ENCODE measurements at regions not wholly inside any gene's neighbourhood (a gene's known extent, or its start where the extent isn't known, plus 50 kb on each side); places are given as distances from the start of the nearest gene placed in this dataset.
A peak's percentile ranks its signal among the peaks of the same experiment; 100 is the strongest.
"Not testable (repeated sequence)": the region's sequence is repeated elsewhere in the genome, so short reads cannot be mapped to it uniquely, and the experiment has no call there.

DNA sequence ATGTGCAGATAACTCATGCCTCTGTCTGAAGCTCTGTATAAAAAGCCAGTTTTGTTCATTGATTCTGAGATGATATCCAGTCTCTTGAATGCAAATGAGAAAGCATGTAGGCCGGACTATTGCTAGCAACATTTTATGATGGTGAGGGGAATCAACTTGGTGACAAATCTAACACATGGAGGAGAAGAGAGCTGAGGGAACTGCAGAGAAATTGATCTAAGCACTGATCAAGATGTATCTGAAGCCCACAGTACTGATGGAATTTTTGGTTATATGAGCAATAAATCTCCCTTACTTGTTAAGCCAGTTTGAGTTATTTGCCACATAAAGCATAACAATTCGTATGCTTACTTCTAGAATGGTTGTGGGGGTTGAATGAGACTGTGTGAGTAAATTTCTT is 295.6 kb upstream of the DDHD1 start:
- DNase-seq = no peak

DNA sequence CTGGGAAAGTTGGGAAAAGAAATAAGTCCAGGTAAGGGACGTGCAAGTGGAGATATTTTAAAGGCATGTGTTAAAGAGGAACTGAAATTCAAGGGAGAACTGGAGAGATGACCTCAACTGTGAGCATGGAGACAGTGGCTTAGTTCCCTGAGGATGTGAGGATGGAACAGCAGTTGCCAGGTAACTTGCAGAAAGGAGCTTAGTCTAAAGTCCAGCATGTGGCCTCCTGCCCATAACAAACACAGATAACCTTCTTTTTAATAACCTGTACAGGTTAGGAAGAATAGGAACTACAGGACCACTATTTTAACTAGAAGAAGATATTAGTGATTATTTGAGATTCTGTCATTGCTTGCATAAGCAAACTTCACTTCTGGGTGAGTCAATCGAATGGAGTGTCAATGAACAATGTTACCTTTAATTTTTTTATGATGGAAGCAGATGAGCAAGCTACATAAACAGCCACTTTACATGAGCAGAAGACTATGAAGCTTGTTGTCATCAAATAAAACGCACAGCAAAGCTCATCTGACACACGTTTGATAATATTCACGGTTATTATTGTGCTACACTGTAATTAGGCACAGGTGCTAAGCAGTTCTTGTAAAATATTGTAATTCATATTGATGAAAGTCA is 291.7 kb upstream of the DDHD1 start:
- no peak for DNase-seq

DNA sequence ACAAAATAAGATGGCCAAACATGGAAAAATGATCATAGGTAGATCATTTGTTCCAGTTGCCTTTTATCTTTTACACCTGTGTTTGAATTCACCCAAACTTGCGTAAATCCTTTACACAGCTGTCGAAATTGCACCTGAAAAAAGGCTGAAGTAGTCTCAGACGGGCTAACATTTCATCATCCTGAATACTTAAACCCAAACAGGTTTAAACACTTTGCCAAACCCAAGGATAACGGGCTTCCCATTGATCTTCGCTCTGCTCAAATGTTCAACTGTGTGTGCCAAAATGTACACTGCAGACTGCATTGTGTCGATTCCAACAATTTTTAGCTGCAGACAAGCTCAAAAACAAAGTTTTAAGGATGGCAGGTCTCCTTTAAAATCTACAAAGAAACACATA is 288.7 kb upstream of the DDHD1 start:
- DNase-seq = no peak

DNA sequence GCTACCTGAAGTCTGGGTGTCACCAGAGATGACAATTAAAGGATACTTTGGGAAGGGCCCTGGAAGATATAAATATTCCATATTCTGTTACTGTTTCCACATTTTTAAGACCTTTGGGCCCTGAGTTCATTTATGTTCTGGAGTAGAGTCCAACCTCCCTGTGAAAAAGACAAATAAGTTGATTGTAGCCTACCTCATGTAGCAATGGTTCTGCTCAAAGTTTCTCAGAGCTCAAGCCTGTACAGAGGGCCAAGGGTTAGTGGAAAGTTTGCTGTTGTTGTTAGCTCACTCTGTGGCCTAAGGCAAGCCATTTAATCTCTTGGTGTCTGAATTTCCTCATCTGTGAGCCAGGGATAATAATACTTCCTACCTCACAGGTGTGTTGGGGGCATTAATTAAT is 284.7 kb upstream of the DDHD1 start:
- DNase-seq = no peak

DNA sequence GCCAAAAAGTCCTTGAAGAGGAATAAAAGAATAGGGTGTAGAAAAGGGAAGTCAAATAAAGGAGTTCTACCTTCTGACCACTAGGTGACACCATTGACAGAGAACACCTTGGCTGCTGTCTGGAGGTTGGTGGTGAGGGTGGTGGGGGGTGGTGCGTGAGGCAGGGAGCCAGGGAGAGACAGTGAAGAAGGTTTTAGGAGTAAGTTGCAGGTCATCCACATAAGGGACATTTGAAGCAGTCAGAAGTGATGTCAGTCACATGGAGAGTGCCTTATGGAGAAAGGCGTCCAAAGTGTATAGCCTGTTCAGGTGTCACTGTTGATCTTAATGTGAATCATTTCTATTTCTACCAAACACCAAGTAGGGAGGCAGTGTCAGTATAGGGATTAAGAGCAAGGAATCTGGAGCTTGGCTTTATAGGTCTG is 279.3 kb upstream of the DDHD1 start:
- DNase-seq = peak; percentile 5 to 50

DNA sequence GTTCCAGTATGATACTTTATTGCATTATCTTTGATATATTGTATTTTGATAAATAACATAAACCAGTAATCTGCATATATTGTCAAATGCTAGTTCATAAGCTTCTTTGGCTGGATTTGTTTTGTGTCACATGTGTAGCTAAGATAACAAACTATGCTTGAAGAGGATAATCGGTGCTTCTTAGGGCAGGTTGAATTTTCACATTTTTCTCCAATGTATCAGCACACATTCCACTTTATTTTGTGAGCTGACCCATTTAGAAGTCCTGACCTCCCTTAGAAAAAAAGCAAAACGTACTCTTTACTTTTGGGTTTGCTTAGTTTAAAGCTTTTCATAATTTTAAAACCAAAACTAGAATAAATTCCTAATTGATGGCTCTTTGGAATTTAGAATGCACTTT is 277.7 kb upstream of the DDHD1 start:
- DNase-seq = no peak

DNA sequence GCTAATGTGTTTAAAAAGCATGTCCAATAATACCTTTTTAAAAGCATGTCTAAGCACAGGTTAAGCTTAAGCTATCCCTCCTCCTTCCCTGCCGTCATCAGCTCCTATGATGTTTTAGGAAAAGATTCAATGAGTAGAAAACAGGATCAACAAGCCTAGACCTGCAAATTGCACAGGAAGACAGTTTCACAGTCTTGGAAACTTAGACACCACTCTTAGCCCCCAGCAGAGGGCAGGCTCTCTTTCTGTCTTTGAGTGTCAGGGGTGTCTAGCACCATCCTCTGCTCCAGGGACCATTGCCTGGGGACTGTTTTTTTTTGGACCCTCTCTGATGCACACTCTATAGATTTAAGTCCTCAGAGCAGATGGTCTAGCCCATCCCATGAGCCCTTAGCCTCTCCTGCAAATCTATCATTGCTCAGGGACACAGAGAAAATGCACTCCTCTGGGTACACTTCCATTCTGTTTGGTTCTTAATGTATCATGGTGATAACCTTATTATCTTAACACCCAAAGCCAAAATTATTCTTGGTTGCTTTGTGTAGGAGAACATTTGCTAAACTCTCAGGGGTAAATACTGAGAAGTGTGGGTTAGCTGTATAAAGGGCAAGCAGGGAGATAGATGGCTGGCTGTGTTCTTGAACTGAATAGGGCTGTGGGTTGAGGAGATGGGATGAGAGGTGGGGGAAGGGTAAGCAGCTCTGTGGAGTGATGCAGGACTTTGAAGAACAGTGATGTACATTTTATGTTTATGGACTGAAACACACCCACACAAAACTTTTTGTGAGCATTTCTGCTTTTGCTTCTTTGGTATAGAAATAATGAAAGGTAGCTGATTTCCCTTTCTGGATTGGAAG is 259.9 kb upstream of the DDHD1 start:
- DNase-seq = peak; percentile 13 to 23

DNA sequence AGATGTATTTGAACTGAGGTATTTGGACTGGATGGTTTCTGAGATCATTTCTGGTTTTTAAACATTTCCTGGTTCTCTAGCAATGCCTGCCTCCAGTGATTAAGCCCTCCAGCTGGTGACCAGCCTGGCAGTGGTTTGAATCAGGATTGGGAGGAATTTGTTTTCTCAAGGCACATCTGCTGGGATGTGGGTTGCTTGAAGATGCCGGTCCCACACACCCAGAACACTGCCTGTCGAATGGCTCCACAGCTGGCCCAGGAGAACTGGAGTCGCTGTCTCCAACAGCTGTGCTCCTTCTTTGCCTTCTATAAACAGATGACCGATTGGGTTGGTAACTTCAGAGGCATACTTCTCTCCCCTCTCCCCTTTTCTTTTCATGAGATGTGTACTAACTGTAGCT is 258.0 kb upstream of the DDHD1 start:
- DNase-seq = no peak

DNA sequence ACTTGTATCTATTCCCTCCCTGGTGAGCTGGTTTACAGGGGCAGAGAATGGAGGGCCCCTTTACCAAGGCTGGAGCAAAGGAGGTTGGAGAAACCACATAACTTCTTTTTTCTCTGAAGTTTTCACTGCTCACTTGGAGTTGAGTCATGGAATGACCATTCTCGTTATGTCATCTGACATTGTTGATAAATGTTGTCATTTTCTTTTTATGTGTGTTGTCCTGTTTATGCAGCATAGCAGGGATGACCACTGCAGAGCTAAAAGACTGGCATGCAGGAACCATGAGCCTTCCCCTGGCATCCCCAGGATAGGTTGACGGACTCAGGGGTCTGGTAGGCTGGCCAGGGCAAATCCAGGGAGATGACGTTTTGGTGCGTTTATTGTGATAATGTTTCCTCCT is 256.8 kb upstream of the DDHD1 start:
- no peak for DNase-seq

DNA sequence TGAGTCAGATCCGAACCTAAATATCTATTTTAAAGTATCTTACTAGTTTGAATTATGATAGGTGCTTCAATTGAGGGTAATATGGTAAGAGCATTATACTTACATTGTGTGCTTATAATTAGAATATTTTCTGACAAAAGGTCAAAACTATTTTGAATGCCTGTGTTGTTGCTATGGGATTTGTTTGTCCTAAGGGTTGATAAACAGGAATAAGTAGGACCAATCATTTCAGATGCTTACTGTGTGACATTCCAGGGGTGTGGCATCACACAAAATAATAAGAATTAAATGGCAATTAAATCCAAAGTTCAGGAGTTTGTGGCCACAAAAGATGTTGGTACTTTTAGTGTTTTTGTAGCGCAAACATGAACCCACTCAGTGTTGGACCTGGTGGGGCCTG is 256.2 kb upstream of the DDHD1 start:
- no peak for DNase-seq

DNA sequence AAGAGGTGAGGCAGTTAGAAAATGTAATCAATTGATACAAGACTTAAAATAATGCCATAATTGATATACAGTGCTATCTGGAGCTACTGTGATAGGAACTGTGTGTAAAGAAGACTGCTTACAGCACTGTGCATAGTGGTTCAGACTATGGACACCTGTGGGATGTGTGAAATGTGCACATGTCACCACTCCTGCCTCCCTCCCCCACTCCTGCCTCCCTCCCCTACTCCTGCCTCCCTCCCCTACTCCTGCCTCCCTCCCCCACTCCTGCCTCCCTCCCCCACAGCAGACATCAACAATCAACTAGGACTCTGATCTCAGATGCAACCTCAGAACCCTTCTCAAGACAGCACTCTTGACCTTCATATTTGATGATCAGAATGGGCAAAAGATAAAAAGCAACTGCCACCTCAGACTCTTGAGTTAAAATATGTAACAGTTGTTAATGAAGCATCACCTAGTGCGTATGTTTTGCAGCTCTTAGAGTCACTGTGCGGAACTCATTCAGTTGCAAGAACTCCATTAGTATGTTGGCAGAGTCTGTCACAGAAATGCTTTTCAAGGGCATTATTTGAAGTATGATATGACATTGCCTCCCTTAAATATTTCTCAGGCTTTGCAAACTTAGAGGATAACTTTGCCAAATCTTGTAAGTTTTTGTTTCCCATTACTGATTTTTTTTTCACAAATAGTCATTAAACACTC is 255.2 kb upstream of the DDHD1 start:
- DNase-seq = no peak

DNA sequence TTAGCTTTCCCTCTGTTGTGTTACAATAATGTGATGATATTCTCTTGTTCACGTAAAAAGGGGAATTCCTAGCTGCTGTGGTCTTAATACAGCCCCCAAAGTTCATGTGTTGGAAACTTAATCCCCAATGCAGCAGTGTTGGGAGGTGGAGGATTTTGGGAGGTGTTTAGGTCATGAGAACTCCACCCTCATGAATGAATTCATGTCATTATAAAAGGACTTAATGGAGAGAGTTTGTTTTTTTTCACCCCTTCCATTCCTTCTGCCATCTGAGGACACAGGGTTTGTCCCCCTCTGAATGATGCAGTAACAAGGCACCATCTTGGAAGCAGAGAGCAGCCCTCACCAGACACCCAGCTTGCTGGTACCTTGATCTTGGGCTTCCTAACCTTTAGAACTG is 253.4 kb upstream of the DDHD1 start:
- DNase-seq = no peak

DNA sequence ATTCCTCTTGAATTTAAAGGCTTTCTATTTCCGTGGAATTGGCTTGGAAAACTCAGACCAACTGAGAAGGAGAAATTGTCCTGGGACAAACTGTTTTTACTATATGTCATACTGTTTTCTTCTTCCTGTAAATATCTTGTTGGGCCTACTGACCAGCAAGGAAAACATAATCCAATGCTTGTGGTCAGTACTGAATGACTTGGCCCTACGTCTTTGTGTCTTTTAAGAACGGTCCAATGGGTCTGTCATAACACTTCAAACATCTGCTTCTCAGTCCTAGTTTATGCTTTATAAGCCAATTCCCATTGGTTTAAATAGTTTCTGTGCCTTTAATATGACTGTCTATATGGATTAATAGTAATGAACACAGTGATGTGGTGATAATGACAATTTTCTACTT is 248.5 kb upstream of the DDHD1 start:
- no peak for DNase-seq

DNA sequence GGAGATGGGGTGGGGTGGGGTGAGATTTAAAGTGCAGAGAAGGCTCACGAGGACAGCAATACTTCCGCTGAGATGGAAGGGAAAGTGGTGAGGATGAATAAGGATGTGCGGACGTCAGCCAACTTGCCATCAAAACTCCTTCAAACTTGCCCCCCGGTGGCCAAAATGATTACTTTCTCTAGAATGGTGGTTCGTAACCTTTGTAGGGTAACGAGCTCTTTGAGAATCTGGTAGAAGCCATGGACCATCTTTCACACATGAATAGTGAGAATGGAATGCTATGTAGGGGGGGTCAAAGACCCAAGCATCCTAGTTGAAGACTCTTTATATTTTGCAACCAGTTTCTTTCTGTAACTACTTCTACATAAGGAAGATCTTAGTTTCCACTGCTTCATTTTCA is 245.9 kb upstream of the DDHD1 start:
- DNase-seq = no peak

DNA sequence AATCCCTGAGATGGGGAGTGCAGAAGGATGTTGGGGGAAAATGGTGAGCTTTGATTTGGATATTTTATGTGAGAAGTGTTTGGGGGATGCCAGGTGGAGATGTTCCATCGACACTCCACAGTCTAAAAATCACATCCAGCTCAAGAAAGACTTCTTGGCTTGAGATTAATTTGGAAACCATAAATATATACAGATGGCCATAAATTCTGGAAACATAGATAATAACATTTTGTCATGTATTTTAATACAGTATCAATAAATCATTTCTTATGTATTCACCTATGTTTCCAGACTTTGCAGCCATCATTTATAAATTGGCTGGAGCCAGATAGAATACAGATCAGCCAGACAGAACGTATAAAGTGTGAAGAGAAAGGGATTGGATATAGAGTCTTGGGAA is 245.5 kb upstream of the DDHD1 start:
- no peak for DNase-seq

DNA sequence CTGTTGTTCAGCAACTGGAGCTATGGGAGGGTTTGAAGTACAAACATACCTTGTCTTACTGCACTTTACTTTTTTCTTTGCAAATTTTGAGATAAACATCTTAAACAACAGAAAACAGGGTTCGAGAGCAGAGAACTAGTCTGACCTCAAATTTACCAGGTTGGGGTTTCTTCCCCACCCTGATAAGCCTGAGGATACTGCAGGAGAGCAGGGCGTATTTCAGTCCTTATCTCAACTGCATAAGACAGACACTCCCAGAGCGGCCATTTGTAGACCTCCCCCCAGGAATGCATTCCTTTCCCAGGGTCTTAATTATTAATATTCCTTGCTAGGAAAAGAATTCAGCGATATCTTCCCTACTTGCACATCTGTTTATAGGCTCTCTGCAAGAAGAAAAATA is 242.1 kb upstream of the DDHD1 start:
- not testable (repeated sequence) for DNase-seq

DNA sequence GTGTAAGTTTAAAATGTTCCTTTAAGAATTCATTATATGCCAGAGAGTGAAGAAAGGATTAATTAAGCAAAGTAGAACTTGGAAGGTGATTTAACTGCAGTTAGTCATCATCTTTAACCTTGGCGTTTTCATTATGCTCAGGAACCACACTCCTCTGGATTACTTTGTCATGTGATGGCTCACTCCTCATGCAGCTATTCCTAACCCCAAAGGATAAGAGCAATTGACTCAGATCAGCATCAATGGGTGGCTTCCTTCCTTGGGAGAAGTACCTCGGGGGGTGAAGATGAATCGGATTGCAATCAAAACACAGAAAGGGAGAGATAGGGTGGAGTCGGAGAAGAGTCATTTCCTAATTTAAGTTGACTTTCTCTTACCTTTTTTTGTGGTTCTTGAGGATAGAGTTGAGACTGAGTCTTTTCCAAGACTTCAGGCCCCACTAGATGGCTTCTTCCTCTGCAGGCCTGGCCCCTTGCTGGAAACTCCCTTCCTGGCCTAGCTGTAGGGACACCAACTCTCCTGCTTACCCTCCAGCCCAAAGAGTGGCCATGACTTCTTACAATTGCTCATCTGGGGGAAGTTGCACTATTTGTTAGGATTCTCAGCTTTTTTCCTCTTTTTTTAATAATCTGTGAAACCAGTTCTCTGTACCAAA is 238.6 kb upstream of the DDHD1 start:
- no peak for DNase-seq

DNA sequence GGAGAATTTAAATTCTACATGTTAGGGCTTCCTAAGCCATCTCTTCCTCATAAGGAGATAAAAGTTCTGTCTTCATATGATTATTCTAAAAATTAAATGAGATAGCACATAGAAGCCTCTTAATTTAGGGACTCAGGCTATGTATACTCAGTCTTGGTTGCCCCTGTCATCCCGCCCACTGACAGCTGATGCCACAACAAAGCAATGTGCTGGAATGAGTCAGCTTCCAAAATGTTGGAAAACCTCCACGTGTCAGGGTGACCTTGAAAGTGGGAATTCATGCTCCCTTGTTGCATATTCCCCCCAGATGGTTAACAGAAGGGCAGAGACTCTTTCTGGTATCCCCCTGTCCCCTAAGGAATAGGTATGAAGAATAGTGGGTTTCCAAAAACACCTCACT is 238.0 kb upstream of the DDHD1 start:
- DNase-seq = no peak

DNA sequence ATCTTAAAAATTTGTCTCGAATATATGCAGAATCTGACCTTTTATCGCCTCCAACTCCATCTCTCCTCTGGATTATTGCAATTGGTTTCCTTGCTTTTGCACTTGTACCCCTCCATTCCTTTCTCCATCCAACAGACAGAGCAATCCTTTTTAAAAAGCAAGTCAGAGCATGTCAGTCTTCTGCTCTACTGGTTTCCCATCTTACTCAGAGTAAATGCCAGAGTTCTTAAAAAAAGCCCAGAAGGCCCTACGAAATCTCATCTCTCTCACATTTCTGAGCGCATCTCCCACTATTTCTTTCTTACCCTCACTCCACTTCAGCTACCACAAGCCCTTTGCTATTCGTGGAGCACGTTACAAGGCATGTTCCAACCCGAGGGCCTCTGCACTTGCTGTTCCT is 236.9 kb upstream of the DDHD1 start:
- DNase-seq = no peak

DNA sequence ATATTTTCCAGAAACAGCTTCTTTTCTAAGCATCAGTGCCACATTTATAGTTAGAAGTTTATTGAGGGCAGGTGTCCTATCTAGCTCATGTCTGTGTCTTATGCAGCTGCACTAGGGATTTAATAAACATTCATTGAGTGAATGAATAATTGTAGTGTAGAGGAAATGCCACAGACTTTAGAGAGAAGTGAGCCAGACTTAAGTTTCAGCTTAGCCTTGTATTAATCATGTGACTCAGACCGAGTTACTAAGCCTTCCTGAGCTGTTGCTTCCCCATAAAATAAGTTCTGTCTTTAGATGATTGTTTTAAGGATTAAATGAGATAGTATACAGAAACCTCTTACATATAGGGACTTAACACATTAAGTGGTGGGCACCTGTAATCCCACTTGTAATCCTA is 236.1 kb upstream of the DDHD1 start:
- DNase-seq = no peak

DNA sequence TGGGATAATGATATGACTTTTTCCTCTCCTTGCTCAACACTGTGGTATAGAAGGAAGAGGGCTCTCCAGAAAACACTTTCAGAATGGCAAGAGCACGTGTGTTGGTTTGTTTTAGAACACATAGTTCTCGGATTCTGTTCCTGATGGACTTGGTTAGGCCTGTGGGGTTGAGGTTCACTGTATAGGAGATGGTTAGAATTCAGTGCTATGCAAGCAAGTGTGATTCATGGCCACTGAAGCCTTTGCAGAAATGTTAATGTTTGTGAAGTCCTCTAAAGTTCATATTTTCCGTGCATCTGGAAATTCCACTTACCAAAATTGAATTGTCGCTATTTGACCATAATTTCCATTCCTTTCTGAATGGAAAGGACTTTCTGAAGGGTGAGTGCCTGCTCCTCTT is 233.2 kb upstream of the DDHD1 start:
- DNase-seq = no peak

DNA sequence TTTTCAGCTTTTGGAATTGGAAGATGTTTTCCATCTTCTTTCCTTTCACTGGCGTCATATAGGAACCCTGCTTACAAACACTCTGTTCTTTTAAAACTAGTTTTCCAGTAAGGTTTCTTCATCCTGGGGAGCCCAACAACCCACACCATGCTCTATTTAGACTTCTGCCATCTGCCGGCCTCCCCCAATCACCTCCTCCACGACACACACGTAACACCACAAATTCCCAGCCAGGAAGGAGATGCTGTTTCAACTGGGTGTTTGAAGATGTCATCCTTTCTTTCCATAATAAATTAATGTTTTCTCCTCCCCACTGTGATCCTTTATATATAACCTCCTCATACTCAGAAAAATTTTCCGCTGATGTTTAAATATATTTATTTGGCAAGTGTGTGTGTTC is 231.4 kb upstream of the DDHD1 start:
- no peak for DNase-seq

DNA sequence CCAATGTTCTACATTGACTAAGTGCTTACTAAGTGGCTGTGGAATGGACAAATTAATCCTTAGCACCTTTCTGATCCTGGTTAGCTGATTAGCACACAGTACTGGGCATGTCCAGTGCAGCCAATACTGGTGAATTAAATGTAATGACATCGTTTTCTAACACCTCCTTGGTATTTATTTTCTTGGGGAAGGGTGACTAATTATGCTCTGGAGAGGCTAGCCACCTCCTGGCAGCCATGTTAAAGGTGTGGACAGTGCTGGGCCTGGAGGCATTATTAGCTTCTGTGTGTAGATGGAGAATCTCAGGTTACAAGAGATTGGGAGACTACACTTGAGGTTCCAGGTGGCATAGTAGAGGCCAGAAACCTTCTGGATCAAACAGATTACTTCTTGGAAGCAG is 230.9 kb upstream of the DDHD1 start:
- DNase-seq = no peak

DNA sequence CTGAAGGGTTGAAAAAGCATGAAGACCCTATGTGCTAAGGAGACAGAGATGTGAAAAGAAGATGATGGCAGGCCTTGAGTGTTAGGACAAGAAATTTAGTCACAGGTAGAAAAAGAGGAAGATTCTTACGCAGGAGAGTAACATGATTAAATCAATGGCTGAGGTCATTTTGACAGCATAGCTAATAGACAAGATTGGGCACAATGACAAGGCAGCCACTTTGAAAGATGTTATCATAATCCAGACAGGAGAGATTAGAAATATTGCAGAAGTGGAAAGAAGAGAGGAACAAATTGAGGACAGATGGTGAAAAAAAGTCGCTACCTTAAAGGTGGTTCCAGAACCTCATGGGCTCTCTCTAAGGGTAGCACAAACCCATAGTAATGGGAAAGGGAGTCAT is 228.8 kb upstream of the DDHD1 start:
- DNase-seq = no peak
